Activated CD4-positive, alpha-beta T cell treated with anti-CD3 and anti-CD28 coated beads for 24 hours (primary cell): ENCODE measurements at regions not wholly inside any gene's neighbourhood (a gene's known extent, or its start where the extent isn't known, plus 50 kb on each side); places are given as distances from the start of the nearest gene placed in this dataset.
"Not testable (repeated sequence)": the region's sequence is repeated elsewhere in the genome, so short reads cannot be mapped to it uniquely, and the experiment has no call there.

Experiments
- DNase-seq, 2 donors: peaks; one replicate each; pipeline ENCODE4 v3.0.0-alpha.2; 2020; ENCODE audit warnings: low read depth in 2 of 2

DNA sequence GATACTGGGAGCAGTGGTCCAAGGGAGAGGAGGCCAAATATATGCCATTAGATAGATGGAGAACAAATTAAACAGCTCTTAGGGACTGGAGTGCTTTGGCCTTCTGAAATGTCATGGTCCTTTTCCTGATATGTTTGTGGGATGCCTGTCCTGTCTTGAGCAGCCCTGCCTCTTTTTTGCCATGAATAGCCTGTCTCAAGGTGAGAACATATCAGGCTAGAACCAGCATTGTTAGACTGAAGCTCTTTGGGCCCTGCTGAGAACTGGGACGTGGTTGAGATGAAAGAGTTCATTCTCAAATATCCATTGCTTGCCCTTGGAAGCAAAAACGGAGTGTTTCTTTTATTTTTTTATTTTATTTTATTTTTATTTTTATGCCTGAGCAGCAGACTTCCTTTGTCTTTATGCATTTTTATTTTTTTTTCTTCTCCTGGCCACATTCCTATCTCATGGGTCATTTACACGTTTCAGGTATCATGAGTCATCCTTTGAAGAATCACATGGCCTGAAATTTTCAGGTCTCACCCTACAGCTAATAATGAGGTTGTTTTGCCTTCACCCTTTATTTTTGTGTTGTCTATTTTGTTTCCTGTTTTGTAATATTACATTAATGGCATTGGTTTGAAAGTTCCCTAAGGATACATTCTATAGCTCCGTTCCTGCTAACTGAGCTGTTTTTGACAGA, 371.4 kb downstream of the PSAT1 start:
- DNase-seq, result no peak

GRCh38 chr9:78669591-78669990, 372.7 kb downstream of the PSAT1 start:
- DNase-seq, result no peak

- no peak for DNase-seq
Measured at GRCh38 chr9:78671785-78672184, 374.9 kb downstream of the PSAT1 start.

GRCh38 chr9:78674874-78675273, 377.9 kb downstream of the PSAT1 start:
- DNase-seq, result no peak

DNA sequence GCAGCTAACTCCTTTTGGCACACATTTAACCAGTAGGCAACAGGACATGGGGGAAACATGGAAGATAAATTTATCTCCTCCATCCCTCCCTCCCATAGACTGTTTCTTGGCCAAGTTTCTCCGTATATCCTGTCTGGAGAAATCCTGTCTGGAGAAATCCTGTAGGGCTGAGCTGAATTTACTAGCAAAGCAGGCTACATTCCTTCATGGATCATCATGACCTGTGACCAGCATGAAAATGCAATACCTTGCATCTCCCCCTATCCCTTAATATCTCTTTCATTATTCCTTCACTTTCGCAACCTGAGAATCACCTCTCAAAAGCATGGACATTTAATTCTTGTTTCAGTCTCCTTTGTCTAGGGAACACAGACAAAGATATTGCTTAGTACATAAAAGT, 379.1 kb downstream of the PSAT1 start:
- no peak for DNase-seq

DNA sequence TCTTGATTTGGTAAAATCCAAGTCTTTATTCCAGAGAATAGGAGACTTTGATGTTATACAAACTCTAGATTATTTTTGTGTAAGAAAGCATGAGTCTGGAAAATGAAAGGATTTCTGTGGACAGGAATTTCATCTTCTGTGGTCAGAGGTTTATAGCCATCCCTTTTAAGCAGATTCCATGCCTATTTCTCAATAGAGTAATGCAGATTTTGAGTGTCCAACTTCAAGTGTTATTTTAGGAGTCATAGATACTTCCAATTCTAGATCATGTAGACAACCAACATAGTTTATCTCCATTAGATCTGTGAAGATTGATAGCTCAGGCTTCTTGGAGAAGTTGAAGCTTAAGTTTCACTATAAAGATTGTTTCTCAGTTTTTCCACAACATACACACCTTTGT, 379.7 kb downstream of the PSAT1 start:
- no peak for DNase-seq

DNA sequence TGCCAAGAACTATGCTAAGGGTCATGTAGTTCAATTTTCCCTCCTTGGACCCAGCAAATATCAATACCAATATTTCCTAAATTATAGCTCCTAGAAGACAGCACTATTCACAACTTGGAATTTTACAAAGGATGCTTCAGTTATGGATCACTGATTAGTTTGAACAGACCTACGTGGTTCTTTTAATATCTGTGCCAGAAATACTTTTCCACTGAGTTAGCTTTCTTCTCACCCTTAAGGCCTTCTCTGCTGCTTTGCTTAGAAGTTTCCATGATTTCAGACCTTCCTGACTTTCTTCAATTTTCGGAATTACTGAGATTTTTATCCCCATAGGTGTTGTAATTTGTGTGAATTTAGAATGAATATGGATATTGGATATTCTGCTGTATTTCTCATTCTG, 380.4 kb downstream of the PSAT1 start:
- no peak for DNase-seq

DNA sequence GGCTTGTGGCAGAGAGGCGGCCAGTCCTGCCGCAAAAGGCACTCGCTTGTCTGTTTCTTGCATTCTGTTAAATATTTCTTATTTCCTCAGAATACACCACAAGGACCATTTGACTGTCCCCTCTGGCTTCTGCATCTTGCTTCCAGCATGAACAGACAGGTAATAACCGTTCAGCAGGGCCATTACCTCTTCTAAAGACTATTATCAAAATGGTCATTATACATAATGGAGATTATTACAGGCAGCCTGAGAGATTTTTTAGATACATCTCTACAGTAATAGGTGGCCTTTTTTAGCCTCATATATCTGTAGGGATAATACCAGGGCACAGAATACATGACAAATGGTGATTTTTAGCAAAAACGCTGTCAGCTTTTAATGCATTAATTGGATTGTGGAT, 382.0 kb downstream of the PSAT1 start:
- DNase-seq, result no peak

DNA sequence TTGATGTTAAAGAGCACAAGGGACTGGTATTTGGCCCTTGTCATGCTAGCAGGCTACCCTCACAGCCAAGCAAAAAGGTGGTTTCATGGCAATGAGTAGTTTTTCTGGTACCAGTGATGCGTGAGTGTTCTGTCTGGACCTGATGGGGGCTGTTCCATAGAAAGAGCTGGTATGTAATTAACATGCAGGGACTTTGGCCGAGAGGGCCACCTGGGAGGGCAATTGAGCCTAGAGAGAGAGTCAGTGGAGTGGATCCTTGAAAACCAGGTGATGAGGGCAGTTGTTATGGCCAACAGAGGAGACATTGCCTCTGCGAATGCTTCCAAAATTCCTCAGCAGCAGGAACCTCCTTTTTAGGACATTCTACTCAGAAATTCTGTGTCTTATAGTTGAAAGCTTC, 383.3 kb downstream of the PSAT1 start:
- DNase-seq, result no peak

GRCh38 chr9:78682216-78682615, 385.3 kb downstream of the PSAT1 start:
- no peak for DNase-seq

DNA sequence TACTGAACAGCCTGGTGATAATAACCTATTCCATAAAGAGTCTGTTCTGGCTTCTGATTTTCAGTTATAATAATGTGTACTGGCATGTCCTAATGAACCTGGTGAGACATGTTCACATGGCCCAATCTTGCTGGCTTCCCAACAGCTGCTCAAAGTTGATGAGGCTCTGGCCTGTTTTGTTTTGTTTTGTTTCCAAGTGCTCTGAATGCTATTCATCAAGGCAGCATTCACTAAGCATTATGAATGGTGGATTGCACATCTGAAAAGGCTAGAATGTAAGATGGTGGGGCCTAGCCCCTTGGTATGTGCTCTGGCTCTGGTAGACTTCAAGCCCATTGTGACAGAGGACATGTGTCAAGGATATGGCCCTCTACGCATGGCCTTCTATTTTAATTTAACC, 388.5 kb downstream of the PSAT1 start:
- no peak for DNase-seq

GRCh38 chr9:78688796-78689195, 391.9 kb downstream of the PSAT1 start:
- DNase-seq, result no peak

DNA sequence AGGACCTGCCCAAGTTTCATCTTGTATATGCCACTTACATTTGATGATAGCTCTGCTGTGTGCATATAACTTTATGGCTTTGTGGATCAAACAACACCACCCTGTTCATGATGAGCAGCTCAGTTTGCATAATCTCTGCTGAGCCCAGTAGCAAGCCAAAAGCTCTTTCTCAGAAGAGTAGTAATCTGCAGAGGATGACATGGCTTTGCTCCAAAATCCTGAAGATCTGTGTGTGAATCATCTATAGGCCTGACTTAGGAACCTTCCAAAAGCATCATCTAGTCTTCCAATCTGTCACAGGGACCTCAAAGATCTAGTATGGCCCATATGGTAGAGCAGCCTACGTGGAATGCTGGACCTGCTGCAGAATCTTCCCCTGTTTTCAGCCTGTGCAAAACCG, 394.6 kb downstream of the PSAT1 start:
- DNase-seq, result no peak

- DNase-seq, result no peak
Measured at GRCh38 chr9:78692871-78693270, 395.9 kb downstream of the PSAT1 start.

GRCh38 chr9:78694974-78695373, 398.0 kb downstream of the PSAT1 start:
- DNase-seq, result no peak

- DNase-seq, result no peak
Measured at GRCh38 chr9:78695519-78695918, 398.6 kb downstream of the PSAT1 start.

GRCh38 chr9:78697618-78698017, 400.7 kb downstream of the PSAT1 start:
- no peak for DNase-seq

DNA sequence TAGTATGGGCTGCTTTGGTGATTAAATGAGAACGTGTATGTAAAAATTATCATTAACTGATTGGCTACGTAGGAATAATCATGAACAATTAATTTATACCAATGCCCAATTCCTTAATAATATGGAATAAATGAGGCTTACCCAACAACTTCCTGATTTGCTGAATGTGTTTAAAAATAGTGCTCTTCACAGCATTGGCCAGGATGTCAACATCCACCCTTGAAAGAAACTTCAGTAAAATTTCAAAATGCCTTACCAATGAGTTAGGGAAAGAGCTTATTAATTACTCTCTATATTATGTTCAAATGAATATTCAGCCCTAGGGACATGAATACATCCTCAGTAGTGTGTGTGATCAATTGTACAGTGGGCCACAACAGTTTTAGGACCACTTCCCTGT, 401.4 kb downstream of the PSAT1 start:
- DNase-seq, result no peak

- DNase-seq, result not testable (repeated sequence)
Measured at GRCh38 chr9:78699217-78699616, 402.3 kb downstream of the PSAT1 start.

- not testable (repeated sequence) for DNase-seq
Measured at GRCh38 chr9:78704153-78704552, 407.2 kb downstream of the PSAT1 start.

- DNase-seq, result no peak
Measured at GRCh38 chr9:78707080-78707479, 410.2 kb downstream of the PSAT1 start.

- no peak for DNase-seq
Measured at GRCh38 chr9:78707481-78707991, 410.6 kb downstream of the PSAT1 start.

- DNase-seq, result no peak
Measured at GRCh38 chr9:78712903-78713613, 416.1 kb downstream of the PSAT1 start.
